ENCODE measurements at regions not wholly inside any gene's neighbourhood (a gene's known extent, or its start where the extent isn't known, plus 50 kb on each side); places are given as distances from the start of the nearest gene placed in this dataset.
A peak's percentile ranks its signal among the peaks of the same experiment; 100 is the strongest.
"Not testable (repeated sequence)": the region's sequence is repeated elsewhere in the genome, so short reads cannot be mapped to it uniquely, and the experiment has no call there.

DNA sequence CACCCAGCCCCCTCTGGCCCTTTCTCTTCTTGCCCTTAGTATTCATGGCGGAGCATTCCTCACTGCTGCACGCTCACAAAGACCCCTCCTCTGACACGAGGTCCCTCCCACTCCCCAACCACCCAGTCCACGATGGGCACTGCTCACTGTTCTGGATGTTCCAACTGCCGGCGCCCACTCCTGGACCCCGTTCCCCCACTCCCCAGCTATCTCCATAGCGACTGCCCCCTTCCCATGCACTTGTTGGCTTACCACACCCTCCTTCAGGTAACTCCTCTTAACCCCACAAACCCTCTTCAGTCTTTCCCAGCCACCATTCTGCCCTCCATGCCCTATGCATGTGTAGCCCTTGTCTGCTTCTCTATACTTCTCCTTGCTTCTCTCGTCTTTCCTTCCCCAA lies 961.5 kb upstream of the DEFB115 start:
- DNase-seq: not testable (repeated sequence)

DNA sequence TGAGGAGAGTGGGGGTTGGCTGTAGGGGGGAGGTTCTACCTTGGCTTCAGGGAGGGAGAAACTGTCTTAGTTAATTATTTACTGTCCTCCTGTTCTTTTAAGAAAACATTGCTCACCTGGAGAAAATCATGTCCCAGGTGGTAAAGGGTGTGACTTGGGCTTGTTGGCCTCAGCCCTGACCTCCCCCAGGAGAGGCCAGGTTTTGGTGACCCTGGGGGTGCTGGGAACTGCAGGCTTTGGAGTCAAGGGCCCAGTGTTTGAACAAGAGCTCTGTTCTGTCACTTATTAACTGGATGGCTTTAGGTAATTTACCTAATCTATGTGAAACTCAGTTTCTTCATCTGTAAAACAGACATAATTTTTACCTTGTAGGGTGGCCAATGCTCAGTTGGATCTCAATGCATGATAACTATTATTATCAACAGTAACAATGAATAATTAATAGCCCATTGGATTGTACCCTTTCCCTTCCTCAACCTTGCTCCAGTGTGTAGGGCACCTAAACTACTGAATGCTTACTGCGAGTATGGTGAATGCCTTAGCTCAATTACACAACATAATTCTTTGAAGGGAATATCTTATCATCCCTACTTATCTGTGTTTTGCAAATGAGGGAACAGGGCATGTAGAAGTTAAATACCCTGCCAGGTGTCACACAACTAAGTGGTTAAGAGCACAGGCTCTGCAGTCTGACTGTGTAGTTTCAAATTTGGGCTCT lies 959.4 kb upstream of the DEFB115 start:
- DNase-seq: not testable (repeated sequence)

- not testable (repeated sequence) for DNase-seq
These were observed 957.2 kb upstream of the DEFB115 start for GRCh38 chr20:30300220-30300642.

GRCh38 chr20:30302786-30303185 lies 954.7 kb upstream of the DEFB115 start:
- DNase-seq: not testable (repeated sequence)

- DNase-seq: not testable (repeated sequence)
These were observed 947.5 kb upstream of the DEFB115 start for GRCh38 chr20:30309938-30310337.

DNA sequence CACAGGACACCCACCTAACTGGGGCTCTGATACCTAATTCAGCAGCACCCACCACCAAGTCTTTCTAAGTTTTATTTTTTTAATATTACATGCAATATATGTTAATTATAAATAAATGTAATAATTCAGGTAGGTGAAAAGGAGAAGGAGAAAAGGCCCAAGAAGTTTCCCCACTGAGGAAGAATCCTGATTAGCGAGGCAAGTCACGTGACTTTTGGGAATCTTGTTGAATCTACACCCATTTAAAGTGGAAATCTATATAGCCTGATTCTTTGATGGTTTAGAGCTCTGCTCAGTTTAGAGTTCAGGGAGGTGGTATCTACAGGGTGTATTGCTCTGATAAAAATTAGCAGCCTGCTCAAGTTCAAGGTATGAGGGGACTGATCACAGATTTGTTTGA lies 947.1 kb upstream of the DEFB115 start:
- not testable (repeated sequence) for DNase-seq

- DNase-seq: not testable (repeated sequence)
These were observed 945.2 kb upstream of the DEFB115 start for GRCh38 chr20:30312220-30312619.

GRCh38 chr20:30313660-30314059 lies 943.8 kb upstream of the DEFB115 start:
- DNase-seq: not testable (repeated sequence)

GRCh38 chr20:30316063-30316462 lies 941.4 kb upstream of the DEFB115 start:
- peak; percentile 6 for DNase-seq

- not testable (repeated sequence) for DNase-seq
These were observed 940.7 kb upstream of the DEFB115 start for GRCh38 chr20:30316532-30317299.

DNA sequence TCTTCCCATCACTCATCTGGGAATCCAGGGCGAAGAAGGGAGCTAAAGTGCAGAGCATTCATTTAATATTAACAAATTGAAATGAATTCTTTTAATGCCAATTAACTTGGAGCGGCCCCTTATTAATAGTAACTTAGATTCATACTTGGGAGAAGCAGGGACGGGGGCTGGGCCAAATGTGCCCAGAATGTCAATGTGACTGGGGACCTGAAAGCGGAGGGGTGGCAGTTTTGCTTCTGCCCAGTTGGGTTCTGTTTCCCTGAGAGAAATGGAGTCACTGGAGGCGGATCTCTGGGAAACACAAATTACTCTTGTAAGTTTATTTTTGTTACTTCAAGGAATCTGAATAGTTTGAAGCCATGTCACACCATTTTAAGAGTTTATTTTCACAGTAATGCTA lies 923.7 kb upstream of the DEFB115 start:
- not testable (repeated sequence) for DNase-seq

- not testable (repeated sequence) for DNase-seq
These were observed 919.9 kb upstream of the DEFB115 start for GRCh38 chr20:30337556-30337955.

GRCh38 chr20:30348932-30349331 lies 908.5 kb upstream of the DEFB115 start:
- DNase-seq: not testable (repeated sequence)

DNA sequence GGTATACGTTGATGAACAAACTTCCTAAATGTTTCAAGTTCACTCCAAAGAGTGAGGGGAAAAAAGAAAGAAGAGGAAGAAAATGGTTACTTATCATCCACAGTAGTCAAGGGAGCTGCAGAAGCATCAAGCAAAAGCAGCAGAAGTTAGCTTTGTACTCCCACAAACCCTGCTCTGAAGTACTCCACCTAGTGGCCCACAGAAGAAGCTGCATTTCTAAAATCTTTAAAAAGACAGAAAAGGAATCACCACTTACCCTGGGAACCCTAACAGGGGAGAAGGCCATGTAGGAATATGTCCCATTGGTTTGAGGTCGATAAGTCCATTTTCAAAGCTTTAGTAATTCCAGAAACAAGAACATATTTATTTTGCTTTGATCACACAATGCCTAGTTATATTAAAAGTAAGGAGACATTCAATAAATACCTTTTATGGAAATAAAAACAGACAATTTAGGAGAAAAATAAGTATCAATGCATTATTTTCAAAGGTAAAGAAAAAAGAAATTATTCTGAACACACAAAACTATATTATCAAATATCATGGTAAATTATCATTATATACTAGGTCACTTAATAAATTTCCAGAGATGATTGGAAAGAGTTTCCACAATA lies 900.5 kb upstream of the DEFB115 start:
- DNase-seq: not testable (repeated sequence)

DNA sequence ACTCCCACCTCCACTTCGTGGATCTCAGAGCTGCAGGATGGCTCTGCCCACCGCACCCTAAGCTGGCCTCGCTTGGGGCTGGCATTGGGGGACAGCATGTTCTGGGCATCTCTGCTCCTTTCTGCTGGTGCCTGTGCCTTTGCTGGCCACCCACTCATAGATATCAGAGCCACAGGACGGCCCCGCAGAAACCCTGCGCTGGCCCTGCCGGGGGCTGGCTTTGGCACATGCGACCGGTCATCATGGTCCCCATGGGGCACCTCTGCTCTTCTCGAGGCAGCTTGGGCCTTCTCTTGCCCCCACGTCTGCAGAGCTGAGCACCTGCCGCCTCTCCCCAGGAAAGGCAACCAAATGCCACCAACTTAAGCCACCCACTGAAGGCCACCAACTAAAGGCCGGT lies 895.7 kb upstream of the DEFB115 start:
- not testable (repeated sequence) for DNase-seq

GRCh38 chr20:30376430-30376766 lies 881.1 kb upstream of the DEFB115 start:
- DNase-seq: not testable (repeated sequence)

GRCh38 chr20:30376767-30377658 lies 880.5 kb upstream of the DEFB115 start:
- DNase-seq: peak; percentile 82

GRCh38 chr20:30378317-30378716 lies 879.1 kb upstream of the DEFB115 start:
- not testable (repeated sequence) for DNase-seq

DNA sequence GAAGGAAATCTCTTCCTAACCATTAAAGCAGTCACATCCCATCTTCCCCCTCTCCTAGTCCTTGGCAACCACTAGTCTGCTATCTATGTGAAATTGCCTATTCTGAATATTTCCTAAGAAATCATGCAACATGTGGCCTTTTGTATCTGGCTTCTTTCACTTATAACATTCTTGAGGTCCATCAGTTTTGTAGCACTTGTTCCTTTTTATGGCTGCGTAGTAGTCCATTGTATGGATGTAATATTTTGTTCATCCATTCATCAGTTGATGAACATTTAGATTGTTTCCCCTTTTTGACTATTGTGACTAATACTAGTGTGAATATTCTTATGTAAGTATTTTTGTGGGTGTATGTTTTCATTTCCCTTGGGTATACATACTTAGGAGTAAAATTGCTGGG lies 878.7 kb upstream of the DEFB115 start:
- DNase-seq: not testable (repeated sequence)

- not testable (repeated sequence) for DNase-seq
These were observed 872.6 kb upstream of the DEFB115 start for GRCh38 chr20:30384841-30385240.

- DNase-seq: not testable (repeated sequence)
These were observed 871.4 kb upstream of the DEFB115 start for GRCh38 chr20:30386099-30386498.

GRCh38 chr20:30387823-30388222 lies 869.6 kb upstream of the DEFB115 start:
- not testable (repeated sequence) for DNase-seq
